ENCODE measurements at regions not wholly inside any gene's neighbourhood (a gene's known extent, or its start where the extent isn't known, plus 50 kb on each side); places are given as distances from the start of the nearest gene placed in this dataset.

- DNase-seq, result no peak
- Histone ChIP-seq H2BK120ac (ENCODE audit: low read depth, low read length) (no peak overlapping the region), H3K4ac (ENCODE audit: low read depth, low read length) (no peak overlapping the region), H3K9ac (ENCODE audit: low read length) (no peak overlapping the region), H4K5ac (ENCODE audit: low read length) (no peak overlapping the region), H2BK15ac (replicated peaks; ENCODE audit: low read depth) (no peak overlapping the region), H4K8ac (ENCODE audit: low read depth, low read length) (no peak overlapping the region), H2BK5ac (ENCODE audit: low read length) (no peak overlapping the region), H3K4me2 (ENCODE audit: low read length) (no peak overlapping the region), H3K79me2 (ENCODE audit: control insufficient read depth, insufficient read depth, low read length) (no peaks in the 10 kb centered on the region), H3K79me1 (ENCODE audit: low read length) (no peaks in the 10 kb centered on the region), H3K23ac (ENCODE audit: low read length) (no peak overlapping the region), H3K4me3 (ENCODE audit: low read length) (no peak overlapping the region), H3K4me1 (ENCODE audit: control insufficient read depth, low read depth, low read length) (no peaks in the 10 kb centered on the region), H3K18ac (ENCODE audit: low read length) (no peak overlapping the region), H3K56ac (ENCODE audit: low read length) (no peak overlapping the region), H3K36me3 (ENCODE audit: control insufficient read depth, insufficient read depth, low read length) (no peaks in the 10 kb centered on the region), H3K27ac (ENCODE audit: low read depth, low read length) (no peak overlapping the region), H3K27me3 (ENCODE audit: insufficient read depth, low read length, poor library complexity) (no peaks in the 10 kb centered on the region), H2AK5ac (ENCODE audit: low read length) (no peak overlapping the region)
- WGBS (ENCODE audit: extremely low coverage, insufficient coverage, low lambda C conversion rate), result no CpG with 5 or more reads among the region's 3 CpGs
Observed at GRCh38 chr12:40168001-40168400, 56.8 kb upstream of the LRRK2 start.

GRCh38 chr12:40165179-40165578, 59.3 kb upstream of the SLC2A13 start:
- DNase-seq, result no peak
- H3K56ac ChIP-seq (ENCODE audit: low read length), result no peak overlapping the region
- no peak overlapping the region for H3K4me3 ChIP-seq (ENCODE audit: low read length)
- no peak overlapping the region for H3K23ac ChIP-seq (ENCODE audit: low read length)
- H3K27me3 ChIP-seq (ENCODE audit: insufficient read depth, low read length, poor library complexity), result no peaks in the 10 kb centered on the region
- no peak overlapping the region for H4K8ac ChIP-seq (ENCODE audit: low read depth, low read length)
- no peak overlapping the region for H3K9ac ChIP-seq (ENCODE audit: low read length)
- no peak overlapping the region for H3K27ac ChIP-seq (ENCODE audit: low read depth, low read length)
- H2BK5ac ChIP-seq (ENCODE audit: low read length), result no peak overlapping the region
- no peaks in the 10 kb centered on the region for H3K4me1 ChIP-seq (ENCODE audit: control insufficient read depth, low read depth, low read length)
- no peak overlapping the region for H3K18ac ChIP-seq (ENCODE audit: low read length)
- H3K36me3 ChIP-seq (ENCODE audit: control insufficient read depth, insufficient read depth, low read length), result no peaks in the 10 kb centered on the region
- H3K79me1 ChIP-seq (ENCODE audit: low read length), result no peaks in the 10 kb centered on the region
- H2BK120ac ChIP-seq (ENCODE audit: low read depth, low read length), result no peak overlapping the region
- no CpG with 5 or more reads among the region's 2 CpGs for WGBS (ENCODE audit: extremely low coverage, insufficient coverage, low lambda C conversion rate)
- no peak overlapping the region for H3K4ac ChIP-seq (ENCODE audit: low read depth, low read length)
- H3K4me2 ChIP-seq (ENCODE audit: low read length), result no peak overlapping the region
- H2AK5ac ChIP-seq (ENCODE audit: low read length), result no peak overlapping the region
- H4K5ac ChIP-seq (ENCODE audit: low read length), result no peak overlapping the region
- H3K79me2 ChIP-seq (ENCODE audit: control insufficient read depth, insufficient read depth, low read length), result no peaks in the 10 kb centered on the region
- no peak overlapping the region for H2BK15ac ChIP-seq (replicated peaks; ENCODE audit: low read depth)

DNA sequence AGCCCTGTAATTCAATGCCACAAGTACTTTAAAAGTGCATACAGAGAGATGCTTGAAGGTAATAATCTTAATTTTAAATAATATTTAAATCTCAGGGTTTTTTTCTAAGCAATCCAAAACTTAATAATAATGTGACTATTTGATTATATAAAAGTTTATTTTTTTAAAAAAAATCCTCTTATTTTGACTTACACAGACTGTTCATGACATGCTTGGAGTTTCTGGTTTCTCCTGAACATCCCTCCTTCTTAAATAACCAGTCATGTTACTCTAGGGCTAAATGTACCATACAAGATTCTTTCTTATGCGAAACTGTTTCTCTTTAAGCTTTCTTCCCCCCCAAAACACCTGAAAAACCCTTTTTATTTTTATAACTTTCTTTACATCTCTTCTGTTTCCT, 58.2 kb upstream of the SLC2A13 start:
- no peak overlapping the region for H2AK5ac ChIP-seq (ENCODE audit: low read length)
- WGBS (ENCODE audit: extremely low coverage, insufficient coverage, low lambda C conversion rate), result no CpG with 5 or more reads among the region's 1 CpG

DNA sequence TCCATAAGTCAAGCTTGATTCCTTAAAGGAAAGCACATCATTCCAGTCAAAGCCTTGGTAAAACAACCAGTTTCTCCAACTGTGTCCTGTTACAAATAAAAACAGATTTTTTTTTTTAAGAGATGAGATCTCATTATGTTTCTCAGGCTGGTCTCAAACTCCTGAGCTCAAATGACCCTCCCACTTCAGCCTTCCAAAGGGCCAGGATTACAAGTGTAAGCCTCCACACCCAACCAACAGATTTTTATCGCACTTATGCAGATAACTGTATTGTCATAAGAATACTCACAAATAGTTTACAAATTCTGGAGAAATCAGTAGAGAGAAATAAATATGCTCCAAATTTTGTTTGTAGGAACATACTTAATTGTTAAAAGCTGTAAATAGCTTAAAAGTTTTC, 56.2 kb upstream of the SLC2A13 start:
- Histone ChIP-seq H3K56ac (ENCODE audit: low read length) (no peak overlapping the region), H2BK5ac (ENCODE audit: low read length) (no peak overlapping the region), H3K9ac (ENCODE audit: low read length) (no peak overlapping the region), H3K4me1 (ENCODE audit: control insufficient read depth, low read depth, low read length) (no peaks in the 10 kb centered on the region), H3K27ac (ENCODE audit: low read depth, low read length) (no peak overlapping the region), H3K79me1 (ENCODE audit: low read length) (no peaks in the 10 kb centered on the region), H4K5ac (ENCODE audit: low read length) (no peak overlapping the region), H3K4me2 (ENCODE audit: low read length) (no peak overlapping the region), H3K79me2 (ENCODE audit: control insufficient read depth, insufficient read depth, low read length) (no peaks in the 10 kb centered on the region), H2BK120ac (ENCODE audit: low read depth, low read length) (no peak overlapping the region), H2BK15ac (replicated peaks; ENCODE audit: low read depth) (no peak overlapping the region), H2AK5ac (ENCODE audit: low read length) (no peak overlapping the region), H4K8ac (ENCODE audit: low read depth, low read length) (no peak overlapping the region), H3K4me3 (ENCODE audit: low read length) (no peak overlapping the region), H3K23ac (ENCODE audit: low read length) (no peak overlapping the region), H3K36me3 (ENCODE audit: control insufficient read depth, insufficient read depth, low read length) (no peaks in the 10 kb centered on the region), H3K4ac (ENCODE audit: low read depth, low read length) (no peak overlapping the region), H3K18ac (ENCODE audit: low read length) (no peak overlapping the region), H3K27me3 (ENCODE audit: insufficient read depth, low read length, poor library complexity) (no peaks in the 10 kb centered on the region)
- DNase-seq, result peak; percentile 12
- no CpG with 5 or more reads among the region's 1 CpG for WGBS (ENCODE audit: extremely low coverage, insufficient coverage, low lambda C conversion rate)

More for the DNA sequence above, 58.2 kb upstream of the SLC2A13 start:
- Histone ChIP-seq H3K4me3 (ENCODE audit: low read length) (no peak overlapping the region), H3K4me1 (ENCODE audit: control insufficient read depth, low read depth, low read length) (no peaks in the 10 kb centered on the region), H2BK5ac (ENCODE audit: low read length) (no peak overlapping the region), H2BK120ac (ENCODE audit: low read depth, low read length) (no peak overlapping the region), H3K9ac (ENCODE audit: low read length) (no peak overlapping the region), H2BK15ac (replicated peaks; ENCODE audit: low read depth) (no peak overlapping the region), H3K23ac (ENCODE audit: low read length) (no peak overlapping the region), H3K56ac (ENCODE audit: low read length) (no peak overlapping the region), H4K5ac (ENCODE audit: low read length) (no peak overlapping the region), H3K4ac (ENCODE audit: low read depth, low read length) (no peak overlapping the region), H4K8ac (ENCODE audit: low read depth, low read length) (no peak overlapping the region), H3K27me3 (ENCODE audit: insufficient read depth, low read length, poor library complexity) (no peaks in the 10 kb centered on the region), H3K18ac (ENCODE audit: low read length) (no peak overlapping the region), H3K79me2 (ENCODE audit: control insufficient read depth, insufficient read depth, low read length) (no peaks in the 10 kb centered on the region), H3K79me1 (ENCODE audit: low read length) (no peaks in the 10 kb centered on the region), H3K27ac (ENCODE audit: low read depth, low read length) (no peak overlapping the region), H3K4me2 (ENCODE audit: low read length) (no peak overlapping the region), H3K36me3 (ENCODE audit: control insufficient read depth, insufficient read depth, low read length) (no peaks in the 10 kb centered on the region)
- peak; percentile 55 for DNase-seq

- H3K56ac ChIP-seq (ENCODE audit: low read length), result no peak overlapping the region
- no peaks in the 10 kb centered on the region for H3K79me1 ChIP-seq (ENCODE audit: low read length)
- no peaks in the 10 kb centered on the region for H3K4me1 ChIP-seq (ENCODE audit: control insufficient read depth, low read depth, low read length)
- no peak overlapping the region for H2AK5ac ChIP-seq (ENCODE audit: low read length)
- no peak overlapping the region for H4K8ac ChIP-seq (ENCODE audit: low read depth, low read length)
- no peak overlapping the region for H2BK15ac ChIP-seq (replicated peaks; ENCODE audit: low read depth)
- H2BK5ac ChIP-seq (ENCODE audit: low read length), result no peak overlapping the region
- H3K9ac ChIP-seq (ENCODE audit: low read length), result no peak overlapping the region
- no peak overlapping the region for H3K4ac ChIP-seq (ENCODE audit: low read depth, low read length)
- H3K27me3 ChIP-seq (ENCODE audit: insufficient read depth, low read length, poor library complexity), result no peaks in the 10 kb centered on the region
- no peak overlapping the region for H4K5ac ChIP-seq (ENCODE audit: low read length)
- no peak overlapping the region for H3K18ac ChIP-seq (ENCODE audit: low read length)
- no peak overlapping the region for H3K27ac ChIP-seq (ENCODE audit: low read depth, low read length)
- WGBS (ENCODE audit: extremely low coverage, insufficient coverage, low lambda C conversion rate), result no CpG with 5 or more reads among the region's 1 CpG
- no peaks in the 10 kb centered on the region for H3K79me2 ChIP-seq (ENCODE audit: control insufficient read depth, insufficient read depth, low read length)
- H3K4me2 ChIP-seq (ENCODE audit: low read length), result no peak overlapping the region
- H2BK120ac ChIP-seq (ENCODE audit: low read depth, low read length), result no peak overlapping the region
- no peaks in the 10 kb centered on the region for H3K36me3 ChIP-seq (ENCODE audit: control insufficient read depth, insufficient read depth, low read length)
- DNase-seq, result no peak
- no peak overlapping the region for H3K23ac ChIP-seq (ENCODE audit: low read length)
- H3K4me3 ChIP-seq (ENCODE audit: low read length), result no peak overlapping the region
Observed at GRCh38 chr12:40158592-40159111, 52.8 kb upstream of the SLC2A13 start.

DNA sequence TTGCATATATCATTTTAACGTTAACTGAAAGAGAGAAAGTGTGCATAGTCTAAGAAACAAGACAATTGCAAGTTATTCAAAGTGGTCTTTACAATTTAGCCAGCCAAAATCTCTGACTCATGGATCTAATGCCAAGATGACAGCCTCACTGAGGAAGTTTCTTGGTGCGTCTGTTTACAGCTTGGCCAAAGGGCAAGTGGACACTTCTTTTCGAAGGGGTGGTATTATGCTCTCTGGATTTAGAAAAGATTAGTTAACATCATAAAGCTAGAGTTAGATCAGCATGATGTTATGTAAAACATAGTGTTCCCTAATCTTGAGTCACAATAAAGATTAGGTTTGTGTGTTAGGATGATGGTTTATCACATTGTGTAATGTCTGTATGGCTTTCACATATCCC, 51.5 kb upstream of the SLC2A13 start:
- H3K23ac ChIP-seq (ENCODE audit: low read length), result no peak overlapping the region

More for the DNA sequence above, 51.5 kb upstream of the SLC2A13 start:
- H3K56ac ChIP-seq (ENCODE audit: low read length), result no peak overlapping the region
- H4K5ac ChIP-seq (ENCODE audit: low read length), result no peak overlapping the region
- no peak overlapping the region for H3K18ac ChIP-seq (ENCODE audit: low read length)
- H3K4me1 ChIP-seq (ENCODE audit: control insufficient read depth, low read depth, low read length), result no peaks in the 10 kb centered on the region
- H4K8ac ChIP-seq (ENCODE audit: low read depth, low read length), result no peak overlapping the region
- H3K36me3 ChIP-seq (ENCODE audit: control insufficient read depth, insufficient read depth, low read length), result no peaks in the 10 kb centered on the region
- H2AK5ac ChIP-seq (ENCODE audit: low read length), result no peak overlapping the region
- no peak overlapping the region for H3K4me2 ChIP-seq (ENCODE audit: low read length)
- no peaks in the 10 kb centered on the region for H3K27me3 ChIP-seq (ENCODE audit: insufficient read depth, low read length, poor library complexity)
- H2BK15ac ChIP-seq (replicated peaks; ENCODE audit: low read depth), result no peak overlapping the region
- no peaks in the 10 kb centered on the region for H3K79me2 ChIP-seq (ENCODE audit: control insufficient read depth, insufficient read depth, low read length)
- H3K79me1 ChIP-seq (ENCODE audit: low read length), result no peaks in the 10 kb centered on the region
- H3K4me3 ChIP-seq (ENCODE audit: low read length), result no peak overlapping the region
- no peak overlapping the region for H3K4ac ChIP-seq (ENCODE audit: low read depth, low read length)
- H3K9ac ChIP-seq (ENCODE audit: low read length), result no peak overlapping the region
- DNase-seq, result no peak
- no CpG with 5 or more reads among the region's 3 CpGs for WGBS (ENCODE audit: extremely low coverage, insufficient coverage, low lambda C conversion rate)
- H3K27ac ChIP-seq (ENCODE audit: low read depth, low read length), result no peak overlapping the region
- no peak overlapping the region for H2BK5ac ChIP-seq (ENCODE audit: low read length)
- H2BK120ac ChIP-seq (ENCODE audit: low read depth, low read length), result no peak overlapping the region

Measured in mesendoderm (in vitro differentiated cells).